ENCODE measurements at regions not wholly inside any gene's neighbourhood (a gene's known extent, or its start where the extent isn't known, plus 50 kb on each side); places are given as distances from the start of the nearest gene placed in this dataset.

GRCh38 chr1:166295656-166296055 is 128.9 kb upstream of the FAM78B start:
- no peaks in the 10 kb centered on the region for H3K9me3 ChIP-seq
- H3K4me3 ChIP-seq: no peak overlapping the region
- TF ChIP-seq EP300 (IDR thresholded peaks at IDR 0.05; ENCODE audit: low read depth): no peak
- no peak for TF ChIP-seq POLR2A (IDR thresholded peaks at IDR 0.05)
- H3K4me1 ChIP-seq: no peaks in the 10 kb centered on the region
- no peak for DNase-seq
- intact Hi-C loops (cut with DNase I; ENCODE audit: low total_unique reads) (no loop called here), in situ Hi-C loops (cut with MboI; ENCODE audit: low pct_ligation_motif_present in 1 of 4, low pct_unique_long_range_greater_than_20kb in 1 of 4, low sequenced_read_pairs in 3 of 4) (no loop called here)
- no peaks in the 10 kb centered on the region for H3K27me3 ChIP-seq
- 92% methylated on average over 1 of the region's 1 CpG; no CpG with 5 or more reads in 1 of the 2 donors for WGBS, 2 donors (ENCODE audit: low coverage in 1 of 2)
- H3K36me3 ChIP-seq: no peaks in the 10 kb centered on the region
- no peak overlapping the region for H3K27ac ChIP-seq

- Histone ChIP-seq H3K27ac (no peak overlapping the region), H3K27me3 (no peaks in the 10 kb centered on the region), H3K4me3 (no peak overlapping the region), H3K4me1 (no peaks in the 10 kb centered on the region), H3K9me3 (no peaks in the 10 kb centered on the region), H3K36me3 (no peaks in the 10 kb centered on the region)
- intact Hi-C loops (cut with DNase I; ENCODE audit: low total_unique reads) (no loop called here), in situ Hi-C loops (cut with MboI; ENCODE audit: low pct_ligation_motif_present in 1 of 4, low pct_unique_long_range_greater_than_20kb in 1 of 4, low sequenced_read_pairs in 3 of 4) (no loop called here)
- TF ChIP-seq POLR2AphosphoS5 (IDR thresholded peaks at IDR 0.05) (no peak), EP300 (IDR thresholded peaks at IDR 0.05; ENCODE audit: low read depth) (no peak), CTCF (IDR thresholded peaks at IDR 0.05) (no peak), POLR2A (IDR thresholded peaks at IDR 0.05) (no peak)
- DNase-seq: no peak
- 71 to 75% methylated on average over 1 of the region's 1 CpG for WGBS, 2 donors (ENCODE audit: low coverage in 1 of 2)
These were observed 131.2 kb upstream of the FAM78B start for GRCh38 chr1:166297993-166298392.

- 78 to 92% methylated on average over 5 of the region's 5 CpGs for WGBS, 2 donors (ENCODE audit: low coverage in 1 of 2)
- H3K4me3 ChIP-seq: no peak overlapping the region
- in situ Hi-C loops (cut with MboI; ENCODE audit: low pct_ligation_motif_present in 1 of 4, low pct_unique_long_range_greater_than_20kb in 1 of 4, low sequenced_read_pairs in 3 of 4): no loop called here
- H3K27me3 ChIP-seq: no peaks in the 10 kb centered on the region
- no peaks in the 10 kb centered on the region for H3K9me3 ChIP-seq
- no peak for DNase-seq
- no peaks in the 10 kb centered on the region for H3K36me3 ChIP-seq
- no peak for TF ChIP-seq POLR2A (IDR thresholded peaks at IDR 0.05)
- TF ChIP-seq EP300 (IDR thresholded peaks at IDR 0.05; ENCODE audit: low read depth): no peak
- TF ChIP-seq CTCF (IDR thresholded peaks at IDR 0.05): no peak
- TF ChIP-seq POLR2AphosphoS5 (IDR thresholded peaks at IDR 0.05): no peak
- H3K4me1 ChIP-seq: no peaks in the 10 kb centered on the region
- no peak overlapping the region for H3K27ac ChIP-seq
- intact Hi-C loops (cut with DNase I; ENCODE audit: low total_unique reads): no loop called here
These were observed 134.0 kb upstream of the FAM78B start for GRCh38 chr1:166300767-166301166.

GRCh38 chr1:166302989-166303758 is 136.4 kb upstream of the FAM78B start:
- in situ Hi-C loops (cut with MboI; ENCODE audit: low pct_ligation_motif_present in 1 of 4, low pct_unique_long_range_greater_than_20kb in 1 of 4, low sequenced_read_pairs in 3 of 4) (no loop called here), intact Hi-C loops (cut with DNase I; ENCODE audit: low total_unique reads) (no loop called here)
- Histone ChIP-seq H3K4me3 (no peak overlapping the region), H3K27ac (no peak overlapping the region), H3K27me3 (no peaks in the 10 kb centered on the region), H3K4me1 (no peaks in the 10 kb centered on the region), H3K36me3 (no peaks in the 10 kb centered on the region), H3K9me3 (no peaks in the 10 kb centered on the region)
- no peak for DNase-seq
- WGBS, 2 donors (ENCODE audit: low coverage in 1 of 2): 58 to 64% methylated on average over 3 to 7 of the region's 7 CpGs
- TF ChIP-seq POLR2A (IDR thresholded peaks at IDR 0.05) (no peak), POLR2AphosphoS5 (IDR thresholded peaks at IDR 0.05) (no peak), EP300 (IDR thresholded peaks at IDR 0.05; ENCODE audit: low read depth) (no peak), CTCF (IDR thresholded peaks at IDR 0.05) (no peak)

GRCh38 chr1:166304131-166304530 is 137.3 kb upstream of the FAM78B start:
- no peaks in the 10 kb centered on the region for H3K9me3 ChIP-seq
- H3K4me1 ChIP-seq: no peaks in the 10 kb centered on the region
- intact Hi-C loops (cut with DNase I; ENCODE audit: low total_unique reads) (no loop called here), in situ Hi-C loops (cut with MboI; ENCODE audit: low pct_ligation_motif_present in 1 of 4, low pct_unique_long_range_greater_than_20kb in 1 of 4, low sequenced_read_pairs in 3 of 4) (no loop called here)
- no peak overlapping the region for H3K4me3 ChIP-seq
- H3K27me3 ChIP-seq: no peaks in the 10 kb centered on the region
- no peaks in the 10 kb centered on the region for H3K36me3 ChIP-seq
- 81 to 84% methylated on average over 2 to 3 of the region's 3 CpGs for WGBS, 2 donors (ENCODE audit: low coverage in 1 of 2)
- no peak for DNase-seq
- TF ChIP-seq EP300 (IDR thresholded peaks at IDR 0.05; ENCODE audit: low read depth) (no peak), POLR2AphosphoS5 (IDR thresholded peaks at IDR 0.05) (no peak), CTCF (IDR thresholded peaks at IDR 0.05) (no peak), POLR2A (IDR thresholded peaks at IDR 0.05) (no peak)
- H3K27ac ChIP-seq: no peak overlapping the region

Measured in transverse colon (tissue), 4 donors.